ENCODE measurements at regions not wholly inside any gene's neighbourhood (a gene's known extent, or its start where the extent isn't known, plus 50 kb on each side); places are given as distances from the start of the nearest gene placed in this dataset.
"Not testable (repeated sequence)": the region's sequence is repeated elsewhere in the genome, so short reads cannot be mapped to it uniquely, and the experiment has no call there.

GRCh38 chr2:53536583-53537361 lies 230.8 kb upstream of the CHAC2 start:
- no peak for DNase-seq

GRCh38 chr2:53535234-53535840 lies 232.3 kb upstream of the CHAC2 start:
- no peak for DNase-seq

DNA sequence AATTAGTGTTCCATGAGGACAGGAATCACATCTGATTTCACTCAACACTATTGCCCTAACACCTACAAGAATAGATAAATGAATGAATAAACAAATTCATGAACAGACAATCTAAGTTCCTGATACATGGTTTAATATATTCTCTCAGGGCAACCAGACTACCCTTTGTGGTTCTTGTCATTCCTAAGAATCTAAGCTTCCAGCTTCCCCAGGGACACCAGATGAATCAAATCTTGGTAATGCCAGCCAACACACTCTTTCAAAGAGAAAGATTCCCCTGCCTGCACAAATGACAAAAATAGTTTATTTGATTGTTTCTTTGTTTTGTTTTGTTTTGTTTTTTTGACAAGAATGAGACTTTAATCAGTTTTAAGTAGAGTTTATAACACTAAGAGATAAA lies 237.5 kb upstream of the CHAC2 start:
- DNase-seq = no peak

DNA sequence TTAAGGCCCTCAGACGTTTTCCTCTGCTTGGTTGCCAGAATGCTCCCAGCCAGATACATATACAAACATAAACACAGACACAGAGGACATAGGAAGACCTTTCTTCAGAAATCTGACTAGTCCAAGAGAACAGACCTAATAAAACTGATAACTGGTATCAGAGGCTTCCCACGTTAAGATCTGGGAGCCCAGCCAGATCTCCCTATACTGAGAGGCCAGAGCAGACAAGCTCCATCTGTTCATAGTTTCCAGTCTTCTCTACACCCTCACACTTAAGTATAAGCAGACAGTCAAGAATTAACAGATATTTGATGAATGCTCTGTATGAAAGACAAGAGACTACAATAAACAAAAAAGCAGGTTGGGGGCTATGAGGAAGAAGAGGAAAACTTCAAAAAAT lies 240.5 kb upstream of the CHAC2 start:
- peak; percentile 37 to 75 for DNase-seq

- DNase-seq = peak; percentile 17 to 78
Measured at GRCh38 chr2:53519918-53520841, 247.4 kb upstream of the CHAC2 start.

DNA sequence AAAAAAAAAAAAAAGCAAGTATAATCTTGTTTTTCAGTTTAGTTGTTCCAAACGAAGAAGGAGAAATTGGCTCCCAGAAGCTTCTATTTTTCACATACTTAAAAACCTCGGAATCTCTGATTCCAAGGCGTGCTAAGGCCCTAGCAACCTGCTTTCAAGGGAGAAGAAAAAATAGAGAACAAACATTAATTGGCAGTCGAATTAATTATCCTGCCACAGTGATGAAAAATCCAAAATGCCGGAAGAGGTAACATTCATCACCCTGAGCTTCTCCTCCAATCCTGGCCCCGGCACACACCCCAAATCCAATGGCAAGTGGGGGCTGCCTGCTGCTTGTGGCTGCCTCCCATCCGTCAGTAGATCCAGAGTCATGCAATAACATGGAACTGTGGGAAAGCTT lies 250.2 kb upstream of the CHAC2 start:
- DNase-seq = no peak

DNA sequence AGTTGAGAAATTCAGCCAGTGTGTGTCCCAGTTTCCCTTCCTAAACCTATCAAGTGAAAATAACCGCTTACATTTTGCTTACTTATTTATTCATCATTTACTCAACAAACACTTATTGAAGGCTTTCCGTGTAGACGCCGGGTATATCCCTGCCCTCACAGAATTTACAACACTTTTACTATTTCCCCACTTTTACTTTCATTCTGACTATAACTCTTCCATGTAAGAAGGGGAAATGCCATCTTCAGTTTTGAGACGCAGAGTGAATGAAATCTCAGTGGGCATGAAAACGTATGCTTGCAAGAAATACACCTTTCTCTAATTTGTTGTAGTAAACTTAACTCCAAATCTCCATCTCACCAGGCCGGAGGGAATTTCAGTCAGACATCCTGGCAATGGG lies 251.0 kb upstream of the CHAC2 start:
- DNase-seq = no peak

DNA sequence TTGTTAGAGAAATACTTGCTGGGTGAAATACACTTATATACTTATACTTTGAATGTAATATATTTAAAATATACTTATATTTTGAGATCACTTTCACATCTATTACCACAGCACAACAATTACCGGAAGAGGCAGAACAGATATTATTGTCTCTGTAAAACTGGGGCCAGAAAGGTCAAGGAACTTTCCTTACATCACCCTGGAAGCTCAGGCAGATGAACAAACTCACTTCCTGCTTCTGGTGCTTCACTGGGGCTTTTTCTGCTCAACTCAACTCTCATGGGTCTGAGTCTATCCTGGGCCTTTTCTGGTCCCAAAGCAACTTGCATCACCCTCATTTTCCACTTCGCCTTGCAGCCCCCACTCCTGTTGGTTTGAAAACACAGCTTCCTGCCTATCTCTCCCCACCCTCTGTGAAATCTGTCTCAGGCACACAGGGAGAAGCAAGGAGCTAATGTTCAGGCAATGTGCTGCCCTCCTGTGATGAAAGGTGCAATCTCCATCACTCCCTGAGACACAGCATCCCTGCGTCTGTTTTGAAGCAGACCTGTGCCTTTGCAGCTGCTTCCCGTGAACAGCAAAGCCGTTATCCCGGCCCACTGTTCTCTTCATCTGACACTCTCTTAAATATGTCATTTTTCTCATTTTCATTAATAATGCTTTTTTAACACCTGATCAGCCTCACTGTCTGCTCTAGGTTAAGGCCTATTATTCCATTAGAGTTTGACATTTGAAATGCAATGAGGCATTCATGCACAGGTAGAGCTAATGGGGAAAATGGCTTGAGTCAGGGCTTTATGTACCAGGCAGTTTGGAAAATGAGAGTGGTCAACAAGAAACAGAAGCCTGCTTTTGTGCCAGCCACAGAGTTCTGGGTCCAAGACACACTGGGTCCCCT lies 251.9 kb upstream of the CHAC2 start:
- DNase-seq = peak in 1 of 2 experiments; percentile 32

GRCh38 chr2:53513167-53513666 lies 254.4 kb upstream of the CHAC2 start:
- DNase-seq = no peak

DNA sequence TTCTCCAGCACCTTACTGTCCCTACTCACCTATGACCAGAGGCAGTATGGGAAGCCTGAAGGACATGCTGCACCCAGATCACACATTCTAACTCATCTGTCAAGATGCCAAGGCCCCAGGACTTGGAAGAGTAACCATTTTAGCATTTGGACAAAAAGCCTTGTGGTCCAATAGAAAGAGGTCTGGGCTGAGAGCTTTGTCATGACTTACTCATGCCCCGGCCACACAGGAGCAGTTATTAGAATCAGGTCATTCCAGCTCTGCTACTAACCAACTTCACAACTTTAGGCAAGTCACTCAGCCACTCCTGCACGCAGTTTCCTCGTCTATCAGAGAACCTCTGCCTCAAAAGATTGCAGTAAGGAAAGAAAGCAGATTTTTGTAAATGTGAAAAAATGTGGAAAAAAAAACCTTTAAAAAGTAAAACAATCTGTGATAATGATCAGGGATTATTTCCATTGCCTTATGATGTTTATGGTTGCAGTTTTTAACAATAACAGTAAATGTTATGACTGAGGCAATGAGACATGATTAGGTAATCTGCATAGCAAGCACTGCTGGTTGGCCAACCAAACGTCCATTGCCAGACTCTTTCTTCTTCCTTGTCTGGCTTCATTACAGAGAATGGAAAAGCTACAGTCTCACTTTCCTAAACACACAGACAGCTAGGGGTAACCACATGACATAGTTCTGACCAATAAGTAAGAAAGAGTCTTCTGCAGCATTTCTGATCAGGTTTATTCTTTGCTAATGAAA lies 255.4 kb upstream of the CHAC2 start:
- no peak for DNase-seq

DNA sequence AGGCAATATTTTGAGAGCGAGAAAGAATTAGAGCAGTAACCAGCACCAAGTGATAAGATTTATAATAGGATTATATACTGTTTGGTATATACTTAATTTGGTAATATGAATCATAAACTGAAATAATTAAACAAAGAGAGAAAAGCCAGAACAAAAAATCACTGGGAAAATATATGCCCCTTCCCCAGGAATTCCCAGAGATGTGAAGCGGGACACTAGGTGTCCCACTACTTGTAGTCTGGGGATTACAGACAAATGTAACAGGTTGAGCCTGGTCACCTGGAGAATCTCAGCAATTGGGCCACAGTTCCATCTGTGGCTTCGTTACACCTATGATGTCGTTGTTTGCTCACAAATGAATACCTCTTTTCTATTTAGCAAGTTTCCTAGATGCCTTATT lies 256.1 kb upstream of the CHAC2 start:
- DNase-seq = no peak

GRCh38 chr2:53510401-53510800 lies 257.2 kb upstream of the CHAC2 start:
- peak; percentile 32 to 76 for DNase-seq

- DNase-seq = peak; percentile 89 to 90
Measured at GRCh38 chr2:53509831-53510388, 257.7 kb upstream of the CHAC2 start.

DNA sequence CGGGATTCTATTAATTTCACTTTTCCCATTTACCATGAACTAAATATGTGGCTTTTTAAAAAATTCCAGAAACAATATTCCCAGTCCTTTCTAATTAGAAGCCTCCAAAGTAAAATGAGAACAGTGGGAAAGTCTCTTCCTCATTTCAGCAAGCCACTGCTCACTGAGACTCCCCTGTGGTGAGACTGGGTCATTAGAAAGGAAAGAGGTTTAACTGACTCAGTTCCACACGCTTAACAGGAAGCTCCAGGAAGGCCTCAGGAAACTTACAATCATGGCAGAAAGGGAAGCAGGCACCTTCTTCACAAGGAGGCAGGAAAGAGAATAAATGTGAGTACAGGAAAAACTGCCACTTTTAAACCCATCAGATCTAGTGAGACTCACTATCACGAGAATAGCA lies 258.9 kb upstream of the CHAC2 start:
- DNase-seq = peak in 1 of 2 experiments; percentile 18

- not testable (repeated sequence) for DNase-seq
Measured at GRCh38 chr2:53507070-53507469, 260.5 kb upstream of the CHAC2 start.

DNA sequence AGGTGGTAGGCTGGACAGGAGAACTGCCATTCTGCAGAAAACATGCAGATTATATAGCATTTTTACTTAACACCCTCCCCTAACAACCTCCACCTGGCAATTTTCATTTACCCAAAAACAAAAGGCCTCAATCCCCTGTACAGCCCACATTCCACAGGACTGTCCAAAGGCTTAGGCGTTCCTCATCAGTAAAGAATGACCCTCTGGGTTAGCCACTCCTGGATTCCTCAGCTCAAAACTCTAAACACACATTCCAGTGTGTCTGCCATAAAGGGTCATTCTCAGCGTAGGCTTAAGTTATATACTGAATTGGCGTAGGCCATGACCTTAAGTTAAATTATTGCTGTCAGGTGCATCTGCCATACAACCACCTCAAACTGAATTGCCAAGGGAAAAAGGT lies 261.8 kb upstream of the CHAC2 start:
- DNase-seq = no peak

GRCh38 chr2:53504507-53504906 lies 263.1 kb upstream of the CHAC2 start:
- no peak for DNase-seq

DNA sequence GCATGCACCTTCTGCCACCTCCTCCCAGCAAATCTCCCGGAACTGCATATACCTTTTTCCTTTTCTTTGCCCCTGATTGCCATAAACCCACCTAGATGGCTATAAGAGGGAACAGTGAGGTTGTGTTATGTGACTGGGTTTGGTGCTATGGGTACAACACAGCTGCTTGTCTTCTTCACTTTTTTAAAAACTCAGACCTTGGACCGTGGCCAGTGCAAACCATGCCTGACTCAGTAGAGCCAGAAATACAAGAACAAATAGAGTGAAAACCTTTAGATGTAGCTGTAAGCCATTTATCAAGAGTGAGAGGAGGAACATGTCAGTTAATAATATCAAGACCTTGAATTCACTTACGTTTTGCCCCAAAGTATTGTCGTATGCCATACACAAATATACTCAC lies 267.4 kb upstream of the CHAC2 start:
- no peak for DNase-seq

DNA sequence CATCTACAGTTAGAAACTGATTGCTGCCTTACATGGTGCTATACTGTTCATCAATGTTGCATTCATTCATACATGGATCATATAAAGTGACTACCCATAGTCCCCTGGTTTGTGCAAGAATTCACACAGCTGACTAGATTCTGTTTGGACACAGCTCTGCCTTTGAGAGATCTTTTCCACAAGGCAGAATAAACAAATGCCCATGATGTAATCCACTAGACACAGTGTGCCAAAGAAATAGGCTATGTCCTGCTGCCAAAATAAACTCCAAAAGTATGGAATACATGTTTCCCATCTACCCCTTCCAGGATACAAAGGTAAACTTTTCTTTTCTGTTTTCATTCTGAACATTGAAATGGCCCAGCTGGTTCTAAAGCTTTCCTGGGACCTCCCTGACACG lies 269.4 kb upstream of the CHAC2 start:
- DNase-seq = no peak

DNA sequence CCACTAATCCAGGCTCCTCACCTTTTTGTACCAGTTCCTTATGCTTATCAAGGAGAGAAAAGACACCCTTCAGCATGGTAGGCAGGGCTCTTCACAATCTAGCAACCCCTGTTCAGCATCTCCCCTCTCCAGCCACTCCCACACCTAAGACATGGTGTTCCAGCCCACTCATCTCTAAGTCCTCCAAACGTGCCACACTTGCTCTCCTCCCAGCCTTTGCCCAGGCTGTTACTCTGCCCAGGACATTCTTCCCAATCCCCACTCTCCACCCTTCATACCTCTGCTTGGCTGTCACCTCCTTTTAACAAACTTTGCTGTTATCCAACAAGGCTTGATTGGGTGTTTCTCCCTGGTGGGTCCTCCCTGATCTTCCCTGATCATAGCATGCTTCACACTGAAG lies 270.6 kb upstream of the CHAC2 start:
- no peak for DNase-seq

- DNase-seq = no peak
Measured at GRCh38 chr2:53493210-53493609, 274.4 kb upstream of the CHAC2 start.

Measured in NCI-H524 (cell line).